SH-SY5Y (cell line): ENCODE measurements at regions not wholly inside any gene's neighbourhood (a gene's known extent, or its start where the extent isn't known, plus 50 kb on each side); places are given as distances from the start of the nearest gene placed in this dataset.

Experiments
- GATA2 ChIP-seq: IDR thresholded peaks from 2 replicates; pipeline ENCODE4 v1.6.1; 2011; ENCODE audit warnings: mild to moderate bottlenecking, low read depth, low read length
- GATA3 ChIP-seq: IDR thresholded peaks from 2 replicates; pipeline ENCODE4 v1.6.1; 2011; ENCODE audit warnings: low read depth, mild to moderate bottlenecking, low read length, moderate library complexity

DNA sequence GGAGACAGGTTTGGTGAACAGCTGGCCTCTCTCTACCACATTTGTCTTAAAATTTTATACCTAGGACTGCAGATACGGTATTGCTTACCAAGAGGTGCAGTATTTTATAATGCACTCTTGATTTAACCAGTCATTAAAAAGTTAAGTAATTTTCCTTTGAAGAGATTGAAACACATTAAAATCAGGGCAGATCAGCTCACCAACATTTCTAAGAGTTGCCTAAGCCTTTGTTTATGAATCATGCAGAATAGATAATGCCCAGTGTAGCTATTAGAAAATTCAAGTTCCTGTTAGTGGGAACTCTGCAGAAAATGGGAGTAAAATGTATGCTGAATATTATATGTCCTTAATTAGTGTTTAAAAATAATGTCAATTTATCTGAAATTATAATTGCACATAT is 140.2 kb upstream of the PRPS1L1 start:
- TF ChIP-seq GATA2 = no peak
- no peak for TF ChIP-seq GATA3
